GM23338 (cell line): ENCODE measurements at regions not wholly inside any gene's neighbourhood (a gene's known extent, or its start where the extent isn't known, plus 50 kb on each side); places are given as distances from the start of the nearest gene placed in this dataset.

Source experiments
- ATAC-seq: fragments of 200-7000 bp; cut with Tn5 transposase; 3 replicates; pipeline ENCODE4 v1.9.1; 2020
- DNase-seq: peaks from one replicate; pipeline ENCODE4 v3.0.0-alpha.2; 2015; ENCODE audit warnings: low spot score
- H2AFZ ChIP-seq: fragments of 200-600 bp; sonication (generic); 2 replicates; pipeline ENCODE4 v1.8.0; 2016; ENCODE audit warnings: antibody characterized with exemption, mild to moderate bottlenecking, moderate library complexity
- H3F3A ChIP-seq: fragments of 200-600 bp; sonication (generic); replicated peaks from 2 replicates; pipeline ENCODE4 v1.8.0; 2017; ENCODE audit warnings: antibody characterized with exemption, mixed run types, low read depth
- H3K27ac ChIP-seq: fragments of 200-600 bp; sonication (generic); 2 replicates; pipeline ENCODE4 v1.6.1; 2016; ENCODE audit warnings: low read depth
- H3K27me3 ChIP-seq: fragments of 200-600 bp; sonication (generic); 2 replicates; pipeline ENCODE4 v1.8.0; 2016; ENCODE audit warnings: mild to moderate bottlenecking, mixed run types, moderate library complexity; ENCODE audit not compliant: insufficient read depth
- H3K36me3 ChIP-seq: fragments of 200-600 bp; sonication (generic); 2 replicates; pipeline ENCODE4 v1.8.0; 2016; ENCODE audit warnings: mild to moderate bottlenecking; ENCODE audit not compliant: insufficient read depth
- H3K4me1 ChIP-seq: fragments of 200-600 bp; sonication (generic); 2 replicates; pipeline ENCODE4 v1.8.0; 2016; ENCODE audit warnings: mild to moderate bottlenecking, moderate library complexity; ENCODE audit not compliant: insufficient read depth
- H3K4me2 ChIP-seq: fragments of 200-600 bp; sonication (generic); 2 replicates; pipeline ENCODE4 v1.7.1; 2017; ENCODE audit warnings: mixed run types
- H3K4me3 ChIP-seq: fragments of 200-600 bp; sonication (generic); 2 replicates; pipeline ENCODE4 v1.6.1; 2016; ENCODE audit warnings: mixed run types
- H3K79me2 ChIP-seq: fragments of 200-600 bp; sonication (generic); replicated peaks from 2 replicates; pipeline ENCODE4 v1.8.0; 2017; ENCODE audit warnings: mild to moderate bottlenecking; ENCODE audit not compliant: insufficient read depth
- H3K9me2 ChIP-seq: fragments of 200-600 bp; sonication (generic); 2 replicates; pipeline ENCODE4 v1.8.0; 2017; ENCODE audit not compliant: insufficient read depth
- H4K20me1 ChIP-seq: fragments of 200-600 bp; sonication (generic); replicated peaks from 2 replicates; pipeline ENCODE4 v1.8.0; 2017; ENCODE audit warnings: mild to moderate bottlenecking; ENCODE audit not compliant: insufficient read depth
- H3K27ac Mint-ChIP-seq: 2 replicates; pipeline ENCODE4 v1.8.0; 2020; ENCODE audit warnings: inconsistent platforms, mild to moderate bottlenecking, moderate library complexity, mixed read lengths
- H3K27me3 Mint-ChIP-seq: 3 replicates; pipeline ENCODE4 v1.8.0; 2022; ENCODE audit warnings: low read depth, mild to moderate bottlenecking, moderate library complexity, mixed read lengths, inconsistent platforms; ENCODE audit not compliant: insufficient read depth, poor library complexity
- H3K36me3 Mint-ChIP-seq: 3 replicates; pipeline ENCODE4 v1.8.0; 2021; ENCODE audit warnings: low read depth, mild to moderate bottlenecking, inconsistent platforms, moderate library complexity, mixed read lengths
- H3K4me1 Mint-ChIP-seq: 3 replicates; pipeline ENCODE4 v1.8.0; 2020; ENCODE audit warnings: mild to moderate bottlenecking, inconsistent platforms, mixed read lengths
- H3K4me3 Mint-ChIP-seq: 3 replicates; pipeline ENCODE4 v1.8.0; 2021; ENCODE audit warnings: moderate library complexity, mild to moderate bottlenecking, inconsistent platforms, mixed read lengths
- H3K9me3 Mint-ChIP-seq: 3 replicates; pipeline ENCODE4 v1.8.0; 2020; ENCODE audit warnings: moderate library complexity, mild to moderate bottlenecking, inconsistent platforms, mixed read lengths
- CREB1 ChIP-seq: fragments of 250-450 bp; sonication (Bioruptor Pico); IDR thresholded peaks from 2 replicates; pipeline ENCODE4 v1.5.0; 2020; ENCODE audit warnings: low read depth, mild to moderate bottlenecking, moderate library complexity
- ETS1 ChIP-seq: IDR thresholded peaks from 2 replicates; pipeline ENCODE4 v1.6.1; 2016; ENCODE audit warnings: antibody characterized with exemption
- EZH2phosphoT487 ChIP-seq: fragments of 200-600 bp; sonication (generic); IDR thresholded peaks from one replicate; pipeline ENCODE4 v1.8.1; 2018; ENCODE audit warnings: antibody characterized with exemption; ENCODE audit not compliant: unreplicated experiment
- NANOG ChIP-seq: IDR thresholded peaks from 2 replicates; pipeline ENCODE4 v1.6.1; 2016; ENCODE audit warnings: antibody characterized with exemption, borderline replicate concordance
- POLR2AphosphoS5 ChIP-seq: IDR thresholded peaks from 2 replicates; pipeline ENCODE4 v1.6.1; 2016; ENCODE audit warnings: antibody characterized with exemption, low read depth
- REST ChIP-seq: IDR thresholded peaks from one replicate; pipeline ENCODE4 v1.6.1; 2018; ENCODE audit warnings: antibody characterized with exemption; ENCODE audit not compliant: unreplicated experiment
- STAT1 ChIP-seq: IDR thresholded peaks from one replicate; pipeline ENCODE4 v1.6.1; 2016; ENCODE audit warnings: antibody characterized with exemption; ENCODE audit not compliant: unreplicated experiment
- ZNF114 ChIP-seq: fragments of 250-450 bp; sonication (Bioruptor Pico); IDR thresholded peaks from 2 replicates; pipeline ENCODE4 v1.5.0; 2020; ENCODE audit warnings: mild to moderate bottlenecking, moderate library complexity
- ZNF331 ChIP-seq: fragments of 250-450 bp; sonication (Bioruptor Pico); IDR thresholded peaks from 2 replicates; pipeline ENCODE4 v1.5.0; 2020; ENCODE audit warnings: low read depth, mild to moderate bottlenecking, moderate library complexity
- TF ChIP-seq, protein P1 (sequence below), 2 experiments: fragments of 200-600 bp in 1 of 2; sonication (generic) in 1 of 2; conservative IDR thresholded peaks; 2 replicates each; pipeline versions ENCODE4 v1.5.1 to v1.6.1; 2016 to 2017; ENCODE audit warnings: antibody characterized with exemption in 2 of 2, low read depth in 2 of 2, mild to moderate bottlenecking in 2 of 2, moderate library complexity in 1 of 2

DNA sequence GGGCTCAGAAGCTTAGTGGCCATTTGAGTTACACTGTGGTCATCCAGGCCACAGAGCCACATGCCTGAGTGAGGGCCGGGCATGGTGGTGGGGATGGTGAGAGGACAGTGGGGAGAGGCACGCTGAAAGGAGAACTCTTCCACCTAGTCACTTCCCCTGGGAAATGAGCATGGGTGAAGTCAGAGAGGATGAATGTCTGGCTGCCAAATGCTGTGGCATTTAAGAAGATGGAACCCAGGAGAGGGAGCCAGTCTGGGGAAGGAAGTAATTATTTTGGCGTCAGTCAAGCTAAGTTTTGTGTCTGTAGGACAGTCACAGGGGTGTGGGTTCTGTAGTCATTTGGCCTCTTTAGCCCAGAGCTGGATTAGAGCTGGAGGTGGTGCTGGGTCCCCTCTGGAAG, 86.0 kb upstream of the PODXL start:
- peaks cover 26% of the 10 kb centered on the region for H3K4me1 Mint-ChIP-seq
- H4K20me1 ChIP-seq = no peaks in the 10 kb centered on the region
- DNase-seq (no peak), ATAC-seq (no peak)
- no peaks in the 10 kb centered on the region; the same call in 1 of the 3 replicates for H3K36me3 Mint-ChIP-seq
- no peak overlapping the region for H3K27ac ChIP-seq
- H3K4me1 ChIP-seq = peaks cover 7% of the 10 kb centered on the region; the same call in 1 of the 2 replicates
- 0 out of 2 replicates have a peak, but pooled peaks cover 7% of the 10 kb centered on the region for H3K9me2 ChIP-seq
- no peak overlapping the region for H3K27ac Mint-ChIP-seq
- H3K9me3 Mint-ChIP-seq = no peaks in the 10 kb centered on the region; the same call in 2 of the 3 replicates
- 0 out of 2 replicates have a peak, but pooled peaks cover 4% of the 10 kb centered on the region for H3F3A ChIP-seq
- peaks cover 3% of the 10 kb centered on the region for H3K27me3 Mint-ChIP-seq
- H3K36me3 ChIP-seq = no peaks in the 10 kb centered on the region
- no peak for TF ChIP-seq EZH2phosphoT487
- no peak for TF ChIP-seq NANOG
- TF ChIP-seq CREB1 (CRISPR knock-in tag) = no peak
- TF ChIP-seq ZNF331 (CRISPR knock-in tag) = no peak
- no peak for TF ChIP-seq POLR2AphosphoS5
- TF ChIP-seq, protein P1, sequence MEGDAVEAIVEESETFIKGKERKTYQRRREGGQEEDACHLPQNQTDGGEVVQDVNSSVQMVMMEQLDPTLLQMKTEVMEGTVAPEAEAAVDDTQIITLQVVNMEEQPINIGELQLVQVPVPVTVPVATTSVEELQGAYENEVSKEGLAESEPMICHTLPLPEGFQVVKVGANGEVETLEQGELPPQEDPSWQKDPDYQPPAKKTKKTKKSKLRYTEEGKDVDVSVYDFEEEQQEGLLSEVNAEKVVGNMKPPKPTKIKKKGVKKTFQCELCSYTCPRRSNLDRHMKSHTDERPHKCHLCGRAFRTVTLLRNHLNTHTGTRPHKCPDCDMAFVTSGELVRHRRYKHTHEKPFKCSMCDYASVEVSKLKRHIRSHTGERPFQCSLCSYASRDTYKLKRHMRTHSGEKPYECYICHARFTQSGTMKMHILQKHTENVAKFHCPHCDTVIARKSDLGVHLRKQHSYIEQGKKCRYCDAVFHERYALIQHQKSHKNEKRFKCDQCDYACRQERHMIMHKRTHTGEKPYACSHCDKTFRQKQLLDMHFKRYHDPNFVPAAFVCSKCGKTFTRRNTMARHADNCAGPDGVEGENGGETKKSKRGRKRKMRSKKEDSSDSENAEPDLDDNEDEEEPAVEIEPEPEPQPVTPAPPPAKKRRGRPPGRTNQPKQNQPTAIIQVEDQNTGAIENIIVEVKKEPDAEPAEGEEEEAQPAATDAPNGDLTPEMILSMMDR (conservative IDR thresholded peaks at IDR 0.05; ENCODE audit: low read depth in 2 of 2) = no peak
- no peak for TF ChIP-seq ETS1
- no peak for TF ChIP-seq ZNF114 (CRISPR knock-in tag)
- TF ChIP-seq STAT1 = no peak
- H3K79me2 ChIP-seq = no peaks in the 10 kb centered on the region
- H3K4me3 Mint-ChIP-seq = no peak overlapping the region
- no peak overlapping the region for H2AFZ ChIP-seq
- no peak overlapping the region for H3K4me2 ChIP-seq
- H3K4me3 ChIP-seq = no peak overlapping the region
- H3K27me3 ChIP-seq = no peaks in the 10 kb centered on the region

GRCh38 chr7:131640686-131641085, 84.3 kb upstream of the PODXL start:
- Histone ChIP-seq H3K27me3 (no peaks in the 10 kb centered on the region), H3K79me2 (no peaks in the 10 kb centered on the region), H3K9me2 (0 out of 2 replicates have a peak, but pooled peaks cover 13% of the 10 kb centered on the region), H3K4me1 (peaks cover 7% of the 10 kb centered on the region; the same call in 1 of the 2 replicates), H3K36me3 (no peaks in the 10 kb centered on the region), H3K4me2 (no peak overlapping the region), H3K27ac (no peak overlapping the region), H4K20me1 (no peaks in the 10 kb centered on the region), H2AFZ (no peak overlapping the region), H3F3A (0 out of 2 replicates have a peak, but pooled peaks cover 4% of the 10 kb centered on the region), H3K4me3 (no peak overlapping the region)
- TF ChIP-seq REST = no peak
- H3K27ac Mint-ChIP-seq = no peak overlapping the region
- ATAC-seq = no peak
- H3K36me3 Mint-ChIP-seq = peaks cover 2% of the 10 kb centered on the region; the same call in 2 of the 3 replicates
- peaks cover 33% of the 10 kb centered on the region for H3K4me1 Mint-ChIP-seq
- H3K9me3 Mint-ChIP-seq = no peaks in the 10 kb centered on the region
- DNase-seq = no peak
- H3K4me3 Mint-ChIP-seq = no peak overlapping the region
- peaks cover 6% of the 10 kb centered on the region for H3K27me3 Mint-ChIP-seq
